Activated T-helper 1 cell treated with anti-CD3 and anti-CD28 coated beads, Interleukin-2, amount 50 U/mL, for 16 hours (primary cell): ENCODE measurements at regions not wholly inside any gene's neighbourhood (a gene's known extent, or its start where the extent isn't known, plus 50 kb on each side); places are given as distances from the start of the nearest gene placed in this dataset.

Experiments used
- DNase-seq, 2 donors: peaks; one replicate each; pipeline ENCODE4 v3.0.0-alpha.2; 2020; ENCODE audit warnings: low read depth in 1 of 2, low spot score in 1 of 2

DNA sequence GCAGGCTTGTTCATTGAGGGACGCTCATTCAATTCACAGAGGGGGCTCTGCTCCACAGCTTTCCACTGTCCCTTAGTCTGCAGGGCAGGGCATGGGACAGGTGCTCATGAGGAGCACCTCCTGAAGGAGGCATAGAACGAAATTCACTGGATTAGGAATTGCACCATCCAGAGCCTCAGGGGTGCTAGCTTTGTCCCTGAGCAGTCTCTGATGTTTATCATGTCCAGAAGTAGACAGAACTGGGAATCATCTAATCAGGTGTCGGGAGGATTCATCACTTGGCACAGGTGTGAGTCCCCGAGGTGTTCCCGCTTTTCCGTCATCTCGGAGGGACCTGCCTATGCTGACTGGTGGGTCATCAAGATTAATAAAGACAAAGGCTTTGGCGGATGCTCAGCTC, 321.4 kb downstream of the AJAP1 start:
- DNase-seq, result no peak

GRCh38 chr1:4974981-4975685, 320.7 kb downstream of the AJAP1 start:
- no peak for DNase-seq

DNA sequence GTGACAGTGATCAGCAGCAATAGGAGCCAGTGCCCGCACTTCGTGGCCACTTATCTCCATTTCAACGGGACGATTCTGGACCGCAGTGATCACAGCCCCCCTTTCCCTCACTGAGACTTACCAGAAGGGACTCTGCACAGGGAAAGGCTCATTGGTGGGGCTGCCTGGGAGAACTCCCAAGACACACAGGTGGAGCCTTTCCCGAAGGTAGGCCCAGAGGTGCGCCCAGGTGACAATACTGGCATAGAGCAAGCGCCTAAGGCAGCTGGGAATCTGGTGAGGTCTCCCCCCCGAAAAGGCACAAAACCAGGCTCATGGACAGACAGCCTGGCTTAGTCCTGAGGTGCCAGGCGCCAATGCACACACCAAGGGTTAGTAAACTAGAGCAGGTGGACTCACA, 318.9 kb downstream of the AJAP1 start:
- DNase-seq, result no peak

- no peak for DNase-seq
These were observed 318.4 kb downstream of the AJAP1 start for GRCh38 chr1:4972761-4973320.

DNA sequence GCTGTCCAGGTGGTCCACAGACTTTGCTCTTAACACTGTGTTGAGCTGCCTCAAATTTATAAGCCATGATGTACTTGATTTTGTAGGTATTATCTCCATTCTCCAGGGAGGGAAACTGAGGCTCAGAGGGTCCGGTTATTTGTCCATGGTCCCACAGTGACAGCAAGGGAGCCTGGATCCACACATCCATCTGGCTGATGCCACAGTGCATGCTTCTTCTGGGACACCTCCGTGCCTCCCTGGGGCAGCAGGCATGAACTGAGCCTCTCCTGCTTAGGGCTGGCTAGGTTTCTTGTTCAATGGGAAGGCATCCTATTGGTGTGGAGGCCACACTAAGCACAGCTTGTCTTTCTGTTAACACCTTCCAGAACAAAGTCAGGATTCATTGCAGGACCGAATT, 317.3 kb downstream of the AJAP1 start:
- no peak for DNase-seq

- no peak for DNase-seq
These were observed 316.1 kb downstream of the AJAP1 start for GRCh38 chr1:4970532-4970931.

DNA sequence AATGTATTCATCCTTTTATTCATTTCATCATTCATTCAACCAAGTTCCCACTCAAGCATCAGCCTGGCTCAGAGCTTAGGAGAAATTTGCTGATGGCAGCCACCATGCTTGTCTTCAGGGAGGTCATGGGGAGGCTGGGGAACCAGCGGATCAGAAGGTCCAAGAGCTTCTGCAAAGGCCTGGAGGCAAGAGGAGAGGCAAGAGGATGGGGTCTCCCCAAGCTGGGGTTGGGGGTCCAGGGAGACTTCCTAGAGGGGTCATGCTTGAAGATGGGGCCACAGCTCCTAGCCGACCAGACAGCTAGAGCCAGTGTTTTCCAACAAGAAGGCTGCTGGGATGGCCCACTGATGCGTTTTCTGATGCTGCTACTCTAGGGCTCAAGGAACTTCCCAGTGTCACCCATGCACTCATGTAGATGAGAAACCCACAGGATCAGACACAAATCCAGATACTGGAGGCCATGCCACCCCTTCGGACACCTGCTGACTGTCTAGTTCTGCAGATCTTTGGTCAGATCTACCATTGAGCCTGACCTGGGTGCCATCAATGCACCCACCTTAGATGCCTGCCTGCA, 315.2 kb downstream of the AJAP1 start:
- no peak for DNase-seq

GRCh38 chr1:4965346-4966075, 311.1 kb downstream of the AJAP1 start:
- DNase-seq, result no peak

- DNase-seq, result no peak
These were observed 310.4 kb downstream of the AJAP1 start for GRCh38 chr1:4964634-4965345.

- DNase-seq, result no peak
These were observed 308.8 kb downstream of the AJAP1 start for GRCh38 chr1:4963251-4963650.

DNA sequence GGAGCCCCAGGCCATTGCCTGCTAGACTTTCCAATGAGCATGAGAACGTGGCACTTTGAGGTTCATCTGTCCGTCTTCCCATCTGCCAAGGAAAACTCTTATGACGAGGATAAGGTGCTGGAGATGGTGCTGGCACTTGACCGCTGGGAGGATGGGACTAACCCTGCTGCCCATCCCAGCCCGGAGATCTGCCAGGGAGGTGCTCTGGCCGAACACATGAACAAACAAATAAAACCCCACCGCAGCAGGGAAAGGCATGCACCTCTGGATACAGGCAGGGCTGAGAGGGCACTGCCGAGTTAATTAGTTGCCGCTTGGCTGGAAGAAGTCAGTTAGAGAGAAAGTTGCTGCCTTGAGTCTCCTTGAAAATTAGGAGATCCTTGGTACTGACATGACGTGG, 308.4 kb downstream of the AJAP1 start:
- DNase-seq, result no peak

DNA sequence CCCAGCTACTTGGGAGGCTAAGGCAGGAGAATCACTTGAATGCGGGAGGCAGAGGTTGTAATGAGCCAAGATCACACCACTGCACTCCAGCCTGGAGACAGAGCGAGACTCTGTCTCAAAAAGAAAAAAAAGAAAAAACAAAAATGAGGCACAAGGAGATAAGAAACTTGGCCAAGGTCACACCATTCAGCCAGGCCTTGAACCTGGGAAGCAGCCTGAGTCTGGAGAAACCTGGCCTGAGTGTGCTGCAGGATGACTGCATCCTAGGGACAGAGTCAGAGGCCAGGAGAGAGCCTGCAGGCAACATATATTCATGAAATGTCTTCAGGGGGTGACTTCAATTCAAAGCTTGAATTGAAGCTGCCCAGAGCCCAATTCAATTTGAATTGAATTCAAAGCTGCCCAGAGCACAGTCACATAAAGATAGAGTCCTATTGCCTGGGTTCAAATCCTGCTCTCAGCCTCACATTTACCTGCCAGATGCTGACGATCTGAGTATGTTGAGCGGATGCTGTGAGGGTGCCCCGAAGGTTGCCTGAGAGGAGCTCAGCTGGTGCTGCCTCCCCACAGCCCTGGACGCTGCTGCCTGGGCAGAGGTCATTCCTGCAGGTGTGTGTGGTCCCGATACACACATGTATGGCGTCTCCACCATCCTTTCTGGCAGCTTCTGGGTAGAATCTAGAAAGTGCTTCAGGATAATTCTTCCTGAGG, 307.7 kb downstream of the AJAP1 start:
- no peak for DNase-seq

- DNase-seq, result no peak
These were observed 306.5 kb downstream of the AJAP1 start for GRCh38 chr1:4960782-4961475.

GRCh38 chr1:4960336-4960735, 305.9 kb downstream of the AJAP1 start:
- DNase-seq, result no peak

GRCh38 chr1:4959216-4959615, 304.8 kb downstream of the AJAP1 start:
- DNase-seq, result no peak

GRCh38 chr1:4957027-4957426, 302.6 kb downstream of the AJAP1 start:
- no peak for DNase-seq

DNA sequence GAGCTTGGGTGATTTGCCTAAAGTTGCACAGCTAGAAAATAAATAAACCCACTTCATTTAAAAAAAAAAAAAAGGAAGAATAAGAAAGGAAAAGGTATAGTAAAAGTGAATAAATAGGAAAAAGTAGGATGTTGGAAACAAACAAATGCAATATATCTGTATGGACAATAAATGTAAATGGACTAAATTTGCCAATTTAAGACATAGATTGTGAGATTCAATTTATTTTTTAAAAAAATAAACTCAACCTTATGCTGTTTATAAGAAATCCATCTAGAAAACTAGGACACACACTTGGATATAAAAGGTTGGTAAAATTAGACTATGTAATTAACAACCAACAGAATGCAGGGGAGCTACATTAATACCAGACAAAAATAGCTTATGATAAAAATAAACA, 300.0 kb downstream of the AJAP1 start:
- DNase-seq, result no peak

- DNase-seq, result no peak
These were observed 297.2 kb downstream of the AJAP1 start for GRCh38 chr1:4951601-4952000.

DNA sequence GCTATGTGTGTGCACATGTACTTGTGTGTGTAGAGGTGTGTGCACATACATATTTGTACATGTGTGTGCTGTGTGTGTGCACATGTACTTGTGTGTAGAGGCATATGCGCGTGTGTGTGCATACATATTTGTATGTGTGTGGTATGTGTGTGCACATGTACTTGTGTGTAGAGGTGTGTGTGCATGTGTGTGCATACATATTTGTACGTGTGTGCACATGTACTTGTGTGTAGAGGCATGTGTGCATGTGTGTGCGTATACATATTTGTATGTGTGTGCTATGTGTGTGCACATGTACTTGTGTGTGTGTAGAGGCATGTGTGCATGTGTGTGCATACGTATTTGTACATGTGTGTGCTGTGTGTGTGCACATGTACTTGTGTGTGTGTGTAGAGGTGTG, 291.9 kb downstream of the AJAP1 start:
- DNase-seq, result no peak

DNA sequence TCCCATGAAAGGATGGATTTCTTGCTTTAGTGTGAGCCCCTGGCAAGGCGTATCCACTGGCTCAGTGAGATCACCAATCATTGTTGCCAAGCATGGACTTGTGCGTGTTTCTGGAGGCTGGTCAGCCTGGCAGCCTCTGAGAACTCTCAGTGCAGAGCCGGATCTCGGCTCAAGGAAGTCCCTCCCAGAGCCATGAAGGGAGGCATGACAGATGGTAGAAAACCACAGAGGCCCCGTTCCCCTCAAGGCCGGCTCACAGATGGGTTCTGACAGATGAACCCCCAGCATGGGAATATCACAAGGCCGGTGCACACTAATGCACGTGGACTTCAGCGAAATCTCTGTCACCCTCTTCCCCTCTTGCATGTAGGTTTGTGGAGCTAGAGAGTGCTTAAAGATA, 290.5 kb downstream of the AJAP1 start:
- no peak for DNase-seq
